ENCODE measurements at regions not wholly inside any gene's neighbourhood (a gene's known extent, or its start where the extent isn't known, plus 50 kb on each side); places are given as distances from the start of the nearest gene placed in this dataset.

DNA sequence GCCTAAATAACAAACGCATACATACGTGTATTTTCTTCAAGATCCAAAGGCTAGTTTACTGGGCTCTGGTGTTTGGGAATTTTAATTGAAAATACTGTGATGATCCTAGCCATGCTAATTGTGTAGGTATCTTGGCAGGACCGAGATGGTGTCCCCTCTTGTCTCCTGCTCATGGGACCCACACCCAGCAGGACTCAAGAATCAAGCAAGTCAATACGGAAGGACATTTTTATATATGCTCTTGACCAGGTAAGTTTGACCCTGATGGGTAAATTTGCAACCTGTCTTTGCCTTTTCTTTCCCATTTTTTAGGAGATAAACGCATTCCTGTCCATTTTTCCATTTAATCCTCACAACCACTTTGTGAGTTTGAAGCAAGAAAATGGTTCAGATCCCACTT lies 111.8 kb upstream of the MYCN start:
- no peak for FAIRE-seq

GRCh38 chr2:15829091-15829801 lies 111.1 kb upstream of the MYCN start:
- no peak for FAIRE-seq

- no peak for FAIRE-seq
Observed at GRCh38 chr2:15829985-15830384, 110.4 kb upstream of the MYCN start.

GRCh38 chr2:15830937-15831549 lies 109.3 kb upstream of the MYCN start:
- FAIRE-seq = no peak

- FAIRE-seq = no peak
Observed at GRCh38 chr2:15832030-15832709, 108.2 kb upstream of the MYCN start.

DNA sequence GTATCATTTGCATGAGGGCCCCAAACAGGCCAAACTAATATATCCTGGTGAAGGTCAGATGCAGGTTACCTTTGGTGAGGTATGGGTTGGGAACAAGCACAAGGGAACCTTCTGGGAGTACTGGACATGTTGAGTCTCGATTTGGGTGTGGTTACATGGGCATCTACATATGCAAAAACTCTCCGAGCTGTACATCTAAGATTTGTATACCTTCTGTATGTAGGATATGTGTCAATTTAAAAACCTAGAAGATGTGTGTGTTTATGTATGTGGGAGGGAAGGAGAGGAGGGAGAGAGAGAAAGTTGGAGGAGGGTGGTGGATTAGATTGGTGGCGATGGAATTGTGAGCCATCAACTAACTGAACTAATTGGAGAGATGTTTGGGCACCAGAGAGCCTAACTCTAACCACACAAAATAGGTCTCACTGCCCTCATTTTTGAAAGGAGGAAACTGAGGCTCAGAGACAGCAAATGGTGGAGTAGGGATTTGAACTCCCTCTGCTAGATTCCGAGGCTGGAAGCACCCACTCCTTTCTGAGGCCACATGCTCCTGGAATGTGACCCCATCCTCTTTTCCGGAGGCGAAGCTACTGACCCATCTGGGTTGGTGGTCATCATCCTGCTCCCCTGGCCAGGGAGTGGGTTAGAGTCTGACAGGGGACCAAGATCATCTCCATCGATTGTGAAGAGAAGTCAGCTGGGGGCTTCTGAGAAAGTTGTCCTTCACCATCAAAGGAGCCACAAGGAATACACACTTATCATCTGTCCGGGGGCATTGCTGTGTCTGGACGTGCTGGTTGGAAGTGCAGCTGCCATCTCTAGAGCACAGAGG lies 107.3 kb upstream of the MYCN start:
- no peak for FAIRE-seq

DNA sequence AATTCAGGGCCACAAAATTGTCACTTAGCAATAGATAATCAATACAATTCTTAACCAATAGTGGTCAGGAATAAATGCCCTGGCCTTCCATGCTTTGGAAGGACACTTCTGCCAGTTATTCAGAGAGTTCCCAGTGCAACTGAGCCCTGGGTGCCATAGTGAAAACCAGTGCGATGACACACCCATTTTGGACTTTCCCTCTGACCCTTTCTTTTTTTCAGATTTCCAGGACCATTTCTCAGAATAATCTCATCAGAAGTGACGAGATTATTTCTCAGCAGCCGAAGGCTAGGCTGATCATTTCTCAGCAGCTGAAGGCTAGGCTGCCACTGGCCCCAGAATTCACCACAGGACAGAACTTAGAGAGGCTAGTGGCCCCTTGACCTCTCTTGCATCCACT lies 106.6 kb upstream of the MYCN start:
- FAIRE-seq = no peak

DNA sequence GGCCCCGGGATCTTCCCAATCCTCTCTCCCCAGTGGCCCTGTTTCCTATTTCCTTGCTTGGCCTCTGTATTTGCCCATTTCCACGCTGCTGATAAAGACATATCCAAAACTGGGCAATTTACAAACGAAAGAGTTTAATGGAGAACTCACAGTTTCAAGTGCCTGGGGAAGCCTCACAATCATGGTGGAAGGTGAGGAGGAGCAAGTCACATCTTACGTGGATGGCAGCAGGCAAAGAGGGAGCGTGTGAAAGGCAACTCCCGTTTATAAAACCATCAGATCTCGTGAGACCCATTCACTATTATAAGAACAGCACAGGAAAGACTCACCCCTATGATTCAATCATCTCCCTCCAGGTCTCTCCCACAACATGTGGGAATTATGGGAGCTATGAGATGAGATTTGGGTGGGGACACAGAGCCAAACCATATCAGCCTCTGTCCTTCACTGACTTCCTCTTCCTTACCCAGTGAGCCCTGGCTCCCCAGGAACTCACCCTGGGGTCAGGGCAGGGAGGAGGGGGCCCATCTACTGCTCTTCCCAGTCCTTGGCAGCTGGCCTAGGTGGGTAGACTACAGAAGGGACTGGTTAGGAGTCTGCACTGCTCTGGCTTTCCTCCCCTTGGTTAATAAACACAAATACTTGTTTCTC lies 105.8 kb upstream of the MYCN start:
- no peak for FAIRE-seq

GRCh38 chr2:15835991-15836688 lies 104.2 kb upstream of the MYCN start:
- FAIRE-seq = no peak

DNA sequence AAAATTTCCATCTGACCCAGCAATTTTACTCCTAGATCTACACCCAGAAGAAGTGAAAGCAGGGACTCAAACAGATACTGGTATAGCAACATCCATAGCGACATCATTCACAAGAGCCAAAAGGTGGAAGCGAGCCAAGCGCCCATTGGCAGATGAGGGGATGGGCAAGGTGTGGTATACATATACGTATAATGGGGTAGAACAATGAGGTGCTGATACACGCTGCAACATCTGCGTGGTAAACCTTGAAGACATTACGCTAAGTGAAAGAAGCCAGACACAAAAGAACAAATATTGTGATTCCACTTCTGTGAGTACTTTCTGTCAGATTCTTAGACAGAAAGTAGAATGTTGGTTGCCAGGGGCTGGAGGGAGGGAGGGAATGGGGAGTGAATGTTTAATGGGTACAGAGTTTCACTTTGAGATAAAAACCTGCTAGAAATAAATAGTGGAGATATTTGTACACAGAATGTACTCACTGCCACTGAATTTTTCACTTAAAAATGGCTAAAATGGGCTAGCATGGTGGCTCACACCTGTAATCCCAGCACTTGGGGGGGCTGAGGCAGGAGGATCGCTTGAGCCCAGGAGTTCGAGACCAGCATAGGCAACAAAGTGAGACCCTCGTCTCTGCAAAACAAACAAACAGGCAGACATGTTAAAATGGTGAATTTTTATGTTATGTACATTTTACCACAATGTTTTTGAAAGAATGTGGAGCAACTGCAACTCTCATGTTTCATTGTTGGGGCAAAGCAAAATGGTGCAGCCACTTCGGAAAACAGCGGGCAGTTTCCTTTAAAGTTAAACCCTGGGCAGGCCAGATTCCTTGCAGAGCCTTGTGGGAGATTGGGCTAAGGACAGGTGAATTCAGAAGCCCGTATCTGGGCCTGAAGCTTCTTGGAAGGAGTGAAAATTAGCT lies 103.4 kb upstream of the MYCN start:
- FAIRE-seq = no peak

GRCh38 chr2:15838481-15839090 lies 101.8 kb upstream of the MYCN start:
- no peak for FAIRE-seq

GRCh38 chr2:15839426-15840124 lies 100.8 kb upstream of the MYCN start:
- FAIRE-seq = no peak

DNA sequence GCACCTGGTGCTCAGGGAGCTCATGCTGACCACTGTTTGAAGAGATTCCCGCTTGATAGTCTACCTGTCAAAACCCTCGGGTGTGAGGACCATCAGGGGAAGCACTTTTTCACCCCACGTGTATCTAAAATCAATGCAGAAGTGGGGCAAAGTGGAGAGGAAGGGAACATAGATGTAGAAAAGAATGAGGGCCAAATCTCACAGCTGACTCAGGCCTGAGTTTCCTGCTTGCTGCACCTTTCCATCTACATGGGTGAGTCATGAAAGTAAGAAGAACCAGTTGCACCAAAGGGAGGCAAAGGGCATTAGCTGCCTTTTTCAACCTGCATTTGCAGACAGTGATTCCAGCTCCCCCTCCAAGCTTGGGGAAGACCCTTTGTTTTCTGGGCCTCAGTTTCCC lies 100.2 kb upstream of the MYCN start:
- FAIRE-seq = no peak

- FAIRE-seq = no peak
Observed at GRCh38 chr2:15840969-15841368, 99.4 kb upstream of the MYCN start.

DNA sequence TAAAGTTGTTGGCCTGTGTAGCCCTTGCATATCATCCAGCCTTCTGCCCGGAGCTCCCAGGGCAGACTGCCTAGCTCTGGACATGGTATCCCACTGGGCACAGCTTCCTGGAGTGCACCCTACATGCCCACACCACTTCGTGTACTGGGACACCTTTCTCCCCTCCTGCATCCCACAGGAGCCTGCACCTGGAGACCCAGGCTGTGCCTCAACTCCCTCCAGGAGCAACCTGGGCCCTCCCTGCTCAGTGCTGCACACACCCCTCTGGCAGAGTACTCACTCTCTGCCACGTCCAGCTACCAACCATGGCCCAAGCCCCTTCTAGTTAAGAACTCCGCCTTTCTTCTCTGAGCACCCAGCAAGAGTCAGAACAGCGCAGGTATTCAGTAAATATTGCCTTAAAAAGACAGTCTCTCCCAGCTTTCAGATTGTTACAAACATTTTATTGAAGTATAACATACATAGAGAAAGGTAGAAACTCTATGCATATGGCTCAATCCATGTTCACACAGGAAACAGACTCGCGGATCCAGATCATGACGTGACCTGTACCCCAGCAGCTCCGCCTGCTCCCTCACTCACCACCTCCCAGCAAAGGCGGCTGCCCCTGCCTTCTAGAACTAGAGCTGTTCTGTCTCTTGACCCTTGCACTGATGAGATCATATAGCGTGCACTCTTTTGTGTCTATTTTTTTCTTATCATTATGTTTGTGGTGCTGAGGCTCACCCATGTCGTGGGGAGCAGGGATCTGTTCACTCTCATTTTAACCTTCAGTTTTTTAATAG lies 98.4 kb upstream of the MYCN start:
- FAIRE-seq = no peak

GRCh38 chr2:15842758-15843666 lies 97.3 kb upstream of the MYCN start:
- FAIRE-seq = no peak

DNA sequence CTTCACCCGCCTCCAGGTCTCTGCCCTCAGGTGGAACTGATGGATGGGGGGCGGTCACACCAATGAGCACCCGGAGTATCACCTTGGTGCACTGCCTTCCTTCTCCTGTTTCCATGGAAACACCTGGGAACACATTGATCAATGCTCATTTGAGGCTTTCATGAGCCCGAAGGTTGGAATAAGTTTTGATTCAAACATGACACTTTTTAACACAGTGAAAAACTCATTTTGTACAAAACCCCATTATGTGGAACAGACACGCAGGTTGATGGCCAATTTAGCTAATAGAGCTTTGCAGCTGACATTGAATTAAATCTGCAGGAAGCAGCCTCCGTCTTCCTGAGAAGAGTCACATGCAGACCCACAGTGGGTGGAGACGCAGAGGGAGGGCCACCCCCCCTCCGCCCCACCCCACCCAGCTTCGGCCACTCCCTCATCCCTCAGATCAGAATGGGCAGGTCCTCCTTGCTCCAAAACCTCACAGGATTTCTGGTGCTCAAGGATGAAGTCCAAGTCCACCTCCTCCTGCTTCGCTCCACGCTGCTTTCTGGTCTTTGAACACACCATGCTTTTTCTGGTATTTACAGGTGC lies 96.0 kb upstream of the MYCN start:
- FAIRE-seq = no peak

GRCh38 chr2:15845294-15845693 lies 95.1 kb upstream of the MYCN start:
- no peak for FAIRE-seq
